ENCODE measurements at regions not wholly inside any gene's neighbourhood (a gene's known extent, or its start where the extent isn't known, plus 50 kb on each side); places are given as distances from the start of the nearest gene placed in this dataset.

DNA sequence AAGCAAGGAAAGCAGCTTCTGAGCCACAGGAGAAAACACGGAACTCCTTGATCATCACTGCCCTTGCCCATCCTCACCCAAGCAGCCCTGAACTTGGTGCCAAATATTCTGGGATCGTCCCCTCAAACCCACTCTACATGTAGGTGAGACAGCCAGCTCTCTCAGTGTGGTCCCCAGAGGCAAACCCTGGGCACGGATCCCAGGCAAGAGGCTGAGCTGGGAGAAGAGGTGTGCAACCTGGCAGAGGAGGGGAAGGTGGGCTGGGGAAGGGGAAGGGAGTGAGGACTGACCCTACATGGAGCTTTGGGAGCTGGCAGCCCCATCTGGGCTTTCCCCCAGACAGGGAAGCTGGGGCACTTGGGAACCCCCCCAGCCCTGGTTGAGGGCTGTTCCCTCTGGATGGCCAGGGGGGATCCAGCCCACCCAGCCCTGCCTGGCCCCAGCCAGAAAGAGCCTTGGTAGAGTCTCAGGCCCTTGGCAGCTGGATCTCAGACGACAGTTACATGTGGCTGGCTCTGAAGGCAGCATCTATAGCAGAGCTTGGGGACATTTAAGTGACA, 186.2 kb upstream of the CST7 start:
- DNase-seq (ENCODE audit: low spot score) = peak; percentile 23

DNA sequence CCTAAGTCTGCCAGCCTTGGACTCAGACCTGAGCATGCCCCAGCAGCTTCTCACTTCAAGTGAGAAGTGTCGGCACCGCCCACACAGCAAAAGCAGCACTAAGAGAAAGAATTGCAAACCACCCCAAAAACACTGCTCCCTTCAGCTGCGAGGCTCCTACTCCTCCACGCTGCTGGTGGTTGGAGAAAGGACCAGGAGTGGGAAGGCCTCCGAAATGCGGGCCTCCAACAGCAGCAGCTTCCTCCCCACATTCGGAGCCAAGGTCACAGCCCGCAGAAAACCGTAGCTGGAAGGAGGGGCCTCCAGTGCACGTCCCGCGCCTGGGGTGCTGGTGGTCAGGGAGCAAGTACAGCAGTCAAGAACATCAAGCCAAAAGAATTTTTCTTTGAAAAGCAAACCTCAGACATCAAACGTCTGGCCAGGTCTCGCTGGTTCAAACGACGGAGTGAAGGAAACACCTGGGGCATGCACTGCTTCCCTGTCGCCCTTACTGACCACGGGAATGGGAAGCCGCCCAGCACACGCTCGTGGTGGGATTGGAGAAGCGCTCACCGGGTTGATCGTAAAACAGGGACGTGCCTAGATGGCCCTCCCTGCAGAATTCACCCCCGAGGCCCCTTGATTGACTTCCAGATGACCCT, 185.6 kb upstream of the CST7 start:
- peak; percentile 29 for DNase-seq (ENCODE audit: low spot score)

DNA sequence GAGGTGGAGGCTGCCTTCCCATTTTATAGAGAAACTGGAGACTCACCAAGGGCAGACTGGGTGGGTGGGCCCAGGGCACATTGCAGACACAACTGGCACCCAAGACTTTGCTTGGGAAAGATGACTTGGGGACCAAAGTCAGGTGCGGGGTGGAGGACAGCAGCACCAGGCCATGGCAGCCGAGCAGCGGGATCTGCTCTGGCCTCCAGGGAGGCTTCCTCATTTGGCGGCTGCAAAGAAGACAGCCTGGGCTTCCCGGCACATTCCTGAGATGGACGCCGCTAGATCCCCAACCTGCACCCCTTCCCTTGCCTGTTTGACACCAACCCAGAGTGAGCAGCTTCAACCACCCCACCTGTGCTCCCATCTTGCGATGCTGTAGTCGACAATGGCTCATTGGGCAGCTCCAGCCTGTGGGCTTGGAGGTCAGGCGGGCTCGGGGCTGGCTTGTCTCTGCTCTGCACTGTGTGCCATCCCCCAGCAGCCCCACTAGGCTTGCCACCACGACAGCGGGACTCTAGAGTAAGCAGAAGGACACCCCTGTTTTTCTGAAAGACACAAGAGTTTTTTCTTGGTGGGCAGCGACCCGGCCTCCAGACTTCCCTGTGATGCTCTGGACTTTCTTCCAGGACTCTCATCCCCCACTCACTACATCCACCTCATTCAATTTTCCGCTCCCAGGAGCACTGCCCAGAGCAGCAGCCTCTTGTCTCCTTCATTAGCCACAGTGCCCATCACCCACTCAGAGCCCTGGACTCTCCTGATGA, 184.9 kb upstream of the CST7 start:
- peak; percentile 33 for DNase-seq (ENCODE audit: low spot score)

DNA sequence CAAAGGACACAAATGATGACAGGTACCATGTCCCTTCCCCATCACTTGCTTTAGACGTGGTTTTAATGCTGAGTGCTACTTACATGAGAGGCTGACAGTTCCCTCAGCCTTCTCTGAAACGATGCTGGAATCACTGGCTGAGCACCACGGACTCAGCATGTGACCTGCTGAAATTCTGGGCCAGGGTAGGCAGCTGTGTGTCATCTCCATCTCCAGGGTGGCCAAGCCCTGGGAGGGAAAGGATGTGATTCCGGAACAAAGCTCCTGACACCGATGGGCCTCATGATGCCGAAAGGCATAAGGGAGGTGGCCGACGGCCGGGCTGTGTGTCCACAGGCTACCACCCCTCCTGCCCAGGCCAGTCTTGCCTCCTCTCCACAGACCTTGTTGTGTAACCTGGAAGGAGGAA, 184.3 kb upstream of the CST7 start:
- peak; percentile 32 for DNase-seq (ENCODE audit: low spot score)

DNA sequence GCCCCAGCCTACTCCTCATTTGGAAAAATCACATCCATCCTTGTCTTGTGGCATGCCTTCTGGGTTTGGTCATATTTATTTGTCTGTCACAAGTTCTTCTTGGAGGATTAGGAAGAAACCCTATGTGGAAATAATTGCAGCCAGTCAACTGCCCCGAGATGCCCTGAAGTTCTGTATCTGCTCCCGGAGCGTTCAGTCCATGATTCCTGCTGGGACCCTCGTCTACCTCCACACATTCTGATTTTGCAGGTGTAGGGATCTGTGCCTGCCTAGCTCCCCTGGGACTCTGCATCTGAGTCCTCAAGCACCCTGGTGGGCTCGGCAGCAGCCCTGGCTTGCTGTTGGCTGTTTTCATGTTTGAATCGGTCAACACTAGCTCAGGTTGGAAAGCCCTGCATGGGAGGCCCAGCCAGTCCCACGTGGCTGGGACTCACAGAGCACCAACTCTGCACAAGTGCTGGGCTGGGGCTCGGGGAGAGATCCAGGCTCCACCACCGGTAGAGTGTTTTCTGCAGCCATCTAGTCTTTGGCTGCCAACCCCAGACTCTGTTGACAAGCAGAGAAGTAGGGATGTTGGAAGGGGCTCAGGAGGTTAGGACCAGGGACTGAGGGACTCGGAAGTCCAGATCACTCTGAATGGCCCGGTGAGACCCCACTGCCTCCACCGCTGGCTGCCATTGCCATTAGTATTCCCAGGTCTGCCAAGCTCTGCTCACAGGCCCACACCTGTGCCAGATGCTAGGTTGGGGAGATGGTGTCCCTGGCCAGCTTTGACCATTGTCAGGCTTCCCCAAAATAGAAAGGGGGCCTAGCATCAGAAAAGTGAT, 183.5 kb upstream of the CST7 start:
- DNase-seq (ENCODE audit: low spot score) = peak; percentile 23

DNA sequence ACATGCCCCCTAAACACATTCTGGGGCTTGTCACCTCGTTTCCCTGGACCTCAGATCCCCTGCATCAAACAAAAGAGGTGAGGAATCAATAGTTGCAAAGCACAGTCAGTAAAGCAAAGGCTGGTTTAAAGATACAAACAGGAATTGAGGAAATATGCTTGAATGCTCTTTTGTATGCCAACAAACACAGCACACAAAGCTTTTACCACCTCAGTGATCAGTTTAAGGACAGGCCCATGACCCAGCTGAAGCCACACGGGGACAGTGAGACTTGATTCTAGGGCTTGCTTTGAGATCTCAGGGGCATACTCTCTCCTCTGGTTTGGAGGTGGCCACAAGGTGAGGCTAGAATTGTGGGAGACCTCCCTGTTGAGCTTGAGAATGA, 182.9 kb upstream of the CST7 start:
- no peak for DNase-seq (ENCODE audit: low spot score)

DNA sequence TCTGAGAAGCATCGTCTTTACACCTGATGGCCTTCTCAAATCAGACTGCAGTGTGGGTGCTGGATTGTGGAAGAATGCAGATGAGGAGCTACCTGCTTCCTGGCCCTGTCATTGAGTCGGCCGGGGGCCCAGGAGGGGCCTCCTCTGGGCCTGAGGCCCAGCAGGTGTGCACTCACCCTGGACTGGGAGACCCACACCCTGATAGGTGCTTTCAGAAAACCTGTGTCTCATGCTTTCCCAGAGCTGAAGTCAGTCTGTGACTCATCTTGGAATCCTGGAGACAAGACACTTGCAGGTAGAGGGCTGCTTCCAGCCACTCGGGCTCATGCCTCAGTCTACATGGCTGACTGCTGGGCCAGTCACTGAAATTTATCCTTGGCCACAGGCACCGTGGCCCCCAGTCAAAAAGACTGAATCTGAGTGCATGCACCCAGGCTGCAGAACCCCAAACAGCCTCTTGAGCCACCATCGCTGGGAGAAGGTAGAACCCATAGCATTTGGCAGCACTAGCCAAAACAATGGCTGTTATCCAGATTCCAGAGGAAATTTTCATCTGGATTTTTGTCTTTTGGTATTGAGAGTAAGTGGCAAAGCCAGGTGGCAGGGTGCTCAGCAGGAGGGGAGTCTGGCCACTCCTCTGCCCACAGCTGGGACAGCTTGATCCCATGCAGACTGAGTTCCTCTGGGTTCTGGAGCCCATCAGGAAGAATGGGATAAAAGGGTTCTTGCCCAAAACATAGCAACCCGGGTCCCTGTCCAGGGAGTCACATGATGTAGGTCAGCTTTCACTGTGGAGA, 182.0 kb upstream of the CST7 start:
- no peak for DNase-seq (ENCODE audit: low spot score)

DNA sequence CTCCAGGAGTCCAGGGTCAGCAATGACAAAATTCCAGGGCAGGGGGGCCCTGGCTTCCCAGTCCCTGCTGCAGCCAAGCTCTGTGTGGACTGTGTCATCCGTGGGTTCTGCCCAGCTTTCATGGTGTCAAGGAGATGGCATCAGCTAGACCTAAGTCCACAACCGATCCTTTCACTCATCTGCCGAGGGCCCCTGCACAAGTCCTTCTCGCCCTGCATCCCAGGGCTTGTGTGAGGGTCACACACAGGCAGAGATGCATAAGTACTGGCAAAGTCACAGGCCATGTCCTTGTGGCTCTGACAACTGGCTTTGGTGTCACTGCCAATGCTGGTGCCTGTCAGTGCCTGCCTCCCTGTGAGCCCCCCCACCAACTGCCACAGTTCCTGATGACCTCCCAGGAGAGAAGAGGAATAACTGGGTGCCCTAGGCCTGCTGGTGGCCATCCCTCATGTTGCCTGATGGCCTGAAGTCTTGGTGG, 181.4 kb upstream of the CST7 start:
- no peak for DNase-seq (ENCODE audit: low spot score)

DNA sequence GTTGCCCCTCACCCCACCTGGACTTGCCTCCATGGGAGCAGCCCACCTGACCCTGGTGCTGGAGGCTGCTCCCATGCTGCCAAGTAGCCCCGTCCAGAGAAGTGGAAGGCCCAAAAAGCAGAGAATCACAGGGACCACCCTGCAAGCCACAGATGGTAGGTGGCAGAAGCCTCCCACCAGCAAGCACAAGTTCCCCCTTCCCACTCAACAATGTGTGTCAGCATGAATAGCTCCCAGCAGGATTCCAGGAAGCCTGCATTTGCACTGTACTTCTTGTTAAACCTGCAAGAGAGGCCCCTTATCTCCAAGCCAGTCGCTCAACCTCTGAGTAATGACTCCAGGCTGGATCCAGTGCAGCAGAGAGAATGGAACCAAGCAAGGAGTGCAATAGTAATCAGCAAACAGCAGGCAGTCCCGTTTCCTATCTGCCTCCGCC, 180.8 kb upstream of the CST7 start:
- DNase-seq (ENCODE audit: low spot score) = no peak

DNA sequence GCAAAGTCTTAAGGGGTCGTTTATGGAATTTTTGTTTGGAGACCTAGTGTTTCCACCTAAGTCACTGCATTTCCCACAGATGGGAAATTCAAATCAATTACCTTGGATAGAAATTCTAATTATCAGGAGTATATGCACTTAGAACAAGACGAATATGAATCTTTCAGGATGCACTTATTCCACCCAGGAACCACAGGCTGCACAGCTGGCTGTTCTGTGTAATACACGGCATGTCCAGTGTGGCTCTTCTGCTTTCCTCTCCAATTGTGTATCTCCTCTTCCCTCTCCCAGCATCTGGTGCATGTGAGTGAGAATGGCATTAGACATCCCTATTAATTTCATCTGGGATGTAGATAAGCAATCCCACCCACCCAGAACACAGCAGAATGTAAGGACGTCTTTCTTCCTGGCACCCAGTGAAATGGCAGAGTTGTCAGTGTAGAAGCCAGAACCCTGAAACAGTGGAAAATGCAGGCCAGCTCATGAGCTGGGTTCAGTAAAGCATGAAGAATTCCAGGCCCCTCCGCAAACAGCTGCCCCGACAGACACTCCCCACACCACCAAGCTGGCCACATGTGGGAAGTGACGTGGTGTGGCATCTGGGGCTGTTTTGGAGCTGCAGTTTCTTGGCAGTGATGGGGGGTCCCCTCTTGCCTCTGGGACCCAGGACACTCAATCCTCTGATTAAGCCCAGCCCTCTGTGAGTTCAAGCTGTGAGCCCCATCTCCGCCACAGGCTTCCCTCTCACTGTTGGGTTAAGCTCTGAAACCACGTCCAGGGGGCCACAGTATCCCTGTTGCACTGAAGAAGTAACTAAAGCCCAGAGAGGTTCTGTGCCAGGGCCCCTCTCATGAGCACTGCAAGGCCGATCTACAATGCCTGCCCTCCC, 180.1 kb upstream of the CST7 start:
- DNase-seq (ENCODE audit: low spot score) = no peak

DNA sequence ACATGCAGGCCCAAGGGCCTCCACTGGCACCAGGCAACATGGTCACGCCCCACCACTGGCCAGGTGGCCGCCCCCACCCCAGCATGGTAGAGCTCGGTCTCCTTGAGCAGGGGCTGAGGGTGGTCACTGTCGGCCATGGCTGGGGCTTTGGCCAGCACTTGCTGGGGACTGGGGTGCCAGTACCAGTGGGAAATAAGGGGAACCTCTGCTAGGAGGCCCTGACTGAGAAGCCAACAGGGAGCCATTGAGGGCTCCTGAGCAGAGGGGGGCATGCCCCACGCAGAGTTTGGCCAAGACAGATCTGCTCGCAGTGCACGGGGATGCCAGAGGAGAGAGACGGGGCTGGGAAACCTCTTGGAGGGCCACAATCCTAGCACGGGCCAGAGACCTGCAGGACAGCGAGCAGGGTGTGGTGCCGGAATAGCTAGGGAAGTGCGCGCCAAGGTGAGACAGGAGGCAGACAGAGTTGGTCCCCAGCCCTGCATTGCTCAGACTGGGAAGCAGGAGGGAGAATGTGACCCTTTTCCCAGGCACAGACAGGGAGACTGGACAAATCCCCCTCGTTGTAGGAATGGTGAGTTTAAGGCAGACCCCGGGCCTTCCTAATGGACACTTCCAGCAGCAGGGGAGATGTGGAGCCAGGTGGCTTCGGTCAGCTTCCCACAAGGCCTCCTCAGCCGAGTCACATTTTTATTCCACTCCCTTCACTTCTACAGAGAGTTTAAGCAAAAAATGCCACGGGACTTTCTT, 179.0 kb upstream of the CST7 start:
- peak; percentile 34 for DNase-seq (ENCODE audit: low spot score)

DNA sequence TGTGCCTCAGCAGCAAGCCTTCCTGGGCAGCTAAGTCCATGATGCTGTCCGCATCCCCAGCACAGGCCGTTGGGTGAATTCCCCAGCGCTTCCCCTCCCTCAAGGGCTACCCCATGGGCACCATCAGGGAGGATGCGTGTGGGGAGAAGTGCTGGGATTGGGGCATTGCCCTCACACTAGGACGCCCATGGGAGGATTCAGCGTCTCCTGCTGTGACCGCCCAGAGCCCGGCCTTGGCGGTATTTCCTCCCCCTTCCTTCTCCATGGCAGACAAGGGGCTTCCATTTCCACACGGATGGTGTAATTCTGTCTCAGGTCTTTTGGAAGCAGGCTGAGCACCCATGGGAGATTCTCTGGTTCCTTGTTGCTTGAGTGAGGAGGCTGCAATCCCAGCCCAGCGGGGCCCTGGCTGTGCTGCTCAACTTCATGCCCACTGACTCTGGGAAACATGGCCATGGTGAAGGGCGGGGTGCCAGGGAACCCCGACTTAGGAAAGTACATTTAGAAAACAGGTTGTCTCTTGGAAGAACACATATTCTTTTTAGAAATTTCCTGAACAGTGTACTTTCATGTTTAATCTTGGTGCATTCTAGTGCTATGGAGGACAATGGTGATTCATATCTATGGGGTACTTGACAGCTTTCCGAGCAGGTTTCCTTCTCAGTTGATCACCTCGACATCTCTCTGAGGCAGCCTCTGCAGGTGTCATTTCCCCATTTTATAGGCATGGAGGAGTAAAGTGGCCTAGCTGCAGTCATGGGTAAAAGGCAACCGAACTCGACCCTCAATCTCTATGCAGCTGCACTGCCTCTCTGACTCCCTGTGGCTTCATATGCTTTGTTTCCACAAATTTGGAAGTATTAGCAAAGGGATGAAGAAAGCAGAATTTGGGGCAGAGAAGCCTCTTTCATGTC, 178.2 kb upstream of the CST7 start:
- DNase-seq (ENCODE audit: low spot score) = peak; percentile 28

DNA sequence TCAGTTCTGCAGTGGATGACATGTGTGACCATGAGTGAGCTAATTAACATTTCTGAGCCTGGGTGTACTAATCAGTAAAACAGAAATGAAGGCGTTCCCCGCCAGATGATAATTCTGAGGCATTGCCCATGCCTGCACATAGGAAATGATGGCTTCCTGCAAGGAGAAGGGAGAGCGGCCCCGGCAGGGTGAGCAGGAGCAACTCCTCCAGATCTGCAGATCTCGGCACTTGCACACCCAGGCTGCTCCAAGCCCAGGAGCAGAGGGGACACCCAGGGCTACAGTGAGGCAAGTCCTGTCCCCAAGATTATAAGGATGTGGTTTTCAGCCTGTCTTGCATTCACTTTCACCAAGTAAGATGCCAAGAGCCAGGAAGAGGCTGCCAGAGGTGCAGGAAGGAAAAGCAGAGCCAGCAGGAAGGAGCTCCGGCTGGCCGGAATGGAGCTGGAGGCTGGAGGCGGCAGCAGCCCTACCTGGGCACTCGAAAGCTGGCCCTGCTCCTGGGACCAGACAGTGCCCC, 177.5 kb upstream of the CST7 start:
- DNase-seq (ENCODE audit: low spot score) = peak; percentile 34

DNA sequence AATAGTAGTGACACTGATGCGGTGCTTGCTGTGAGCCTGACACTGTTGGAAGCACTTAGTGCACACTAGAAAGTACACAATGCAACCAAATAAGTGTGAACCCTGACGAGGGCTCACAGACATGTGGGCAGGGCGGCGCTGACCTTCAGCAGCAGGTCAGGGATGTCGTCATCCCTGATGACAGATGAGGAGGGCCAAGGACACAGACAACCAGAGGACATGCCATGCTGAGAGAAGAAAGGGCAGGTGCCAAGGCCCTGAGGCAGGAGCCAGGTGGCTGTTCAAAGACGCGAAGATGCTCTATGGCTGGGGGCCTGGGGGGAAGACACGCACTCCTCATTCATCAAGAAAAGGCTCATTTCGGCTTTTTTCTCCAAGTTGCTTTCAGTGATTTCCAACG, 176.4 kb upstream of the CST7 start:
- DNase-seq (ENCODE audit: low spot score) = no peak

DNA sequence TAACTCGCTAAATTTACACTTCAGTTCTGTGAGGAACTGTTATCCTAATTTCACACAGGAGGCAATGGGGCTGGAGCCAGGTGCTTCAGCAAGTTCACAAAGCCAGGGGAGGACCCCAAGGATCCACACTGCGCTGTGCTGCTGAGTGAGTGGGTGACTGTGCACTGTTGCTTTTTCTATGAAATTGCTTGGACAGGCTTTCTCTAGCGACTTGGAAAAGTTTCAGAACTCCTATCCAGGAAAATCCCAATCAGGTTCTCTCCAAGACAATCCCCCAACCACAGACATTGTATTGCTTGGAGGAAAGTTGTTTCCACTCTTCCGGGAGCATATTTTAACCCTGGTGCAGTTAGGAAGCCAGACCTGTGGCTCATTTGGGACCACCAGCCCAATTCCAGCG, 175.9 kb upstream of the CST7 start:
- peak; percentile 36 for DNase-seq (ENCODE audit: low spot score)

DNA sequence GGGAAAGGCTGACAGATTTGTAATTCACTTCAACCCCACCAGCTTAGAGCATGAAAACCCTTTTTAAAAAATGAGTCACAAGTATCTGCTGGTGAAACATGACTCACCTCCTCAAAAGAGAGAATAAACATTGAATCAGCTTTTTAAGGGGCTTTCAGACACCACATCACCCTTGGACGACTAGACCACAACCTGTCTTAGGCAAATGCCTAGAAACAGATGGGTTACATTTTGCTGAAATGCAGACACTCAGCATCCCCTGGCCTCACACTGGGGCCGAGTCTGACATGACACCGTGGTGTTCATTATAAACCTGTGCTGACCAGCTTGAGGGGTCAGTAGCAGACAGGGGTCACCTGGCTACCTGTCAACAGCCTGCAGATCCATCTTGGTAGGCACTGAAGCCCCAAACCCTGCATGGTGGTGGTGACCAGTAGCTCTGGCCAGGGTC, 175.3 kb upstream of the CST7 start:
- DNase-seq (ENCODE audit: low spot score) = peak; percentile 26

DNA sequence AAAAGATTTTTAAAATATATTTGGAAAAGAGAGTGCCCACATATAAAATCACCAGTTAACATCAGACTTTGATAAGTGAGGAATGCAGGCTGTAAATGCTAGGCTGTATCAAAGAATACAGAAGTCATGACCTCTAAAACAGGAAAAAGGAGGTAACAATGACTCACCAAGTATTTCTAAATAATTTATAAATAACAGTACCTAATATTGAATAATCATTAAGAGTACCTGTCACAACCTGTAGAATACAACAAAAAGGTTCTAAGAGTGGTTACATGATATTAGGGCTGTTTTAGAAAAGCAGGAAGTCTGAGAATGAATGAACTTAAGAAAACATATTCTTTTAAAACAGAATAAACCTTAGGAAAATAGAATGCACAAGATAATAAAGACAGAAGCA, 173.1 kb upstream of the CST7 start:
- no peak for DNase-seq (ENCODE audit: low spot score)

DNA sequence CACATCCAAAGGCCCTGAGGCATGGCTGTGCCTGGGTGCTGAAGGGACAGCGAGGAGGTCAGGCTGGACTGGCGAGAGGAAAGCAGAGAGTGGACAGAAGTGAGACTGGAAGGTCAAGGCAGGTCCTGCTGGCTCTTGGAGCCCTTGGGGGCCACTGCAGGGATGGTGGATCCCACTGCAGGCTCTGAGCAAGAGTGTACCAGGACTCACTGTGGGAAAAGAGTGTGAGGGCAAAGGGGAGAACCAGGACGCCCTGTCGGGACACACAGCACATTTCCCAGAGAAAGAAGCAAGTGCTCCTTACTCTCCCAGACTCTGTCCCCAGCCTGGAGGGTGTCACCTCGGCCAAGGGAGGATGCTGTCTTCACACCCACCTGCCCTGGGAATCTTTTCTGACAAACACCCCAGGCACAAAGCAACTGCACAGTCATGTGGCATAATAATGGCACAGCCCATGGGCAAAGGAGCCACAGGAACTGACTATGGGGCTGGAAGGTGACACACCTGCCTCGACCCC, 172.3 kb upstream of the CST7 start:
- no peak for DNase-seq (ENCODE audit: low spot score)

Measured in ureter (tissue), 1 donor.